ENCODE measurements at regions not wholly inside any gene's neighbourhood (a gene's known extent, or its start where the extent isn't known, plus 50 kb on each side); places are given as distances from the start of the nearest gene placed in this dataset.

DNA sequence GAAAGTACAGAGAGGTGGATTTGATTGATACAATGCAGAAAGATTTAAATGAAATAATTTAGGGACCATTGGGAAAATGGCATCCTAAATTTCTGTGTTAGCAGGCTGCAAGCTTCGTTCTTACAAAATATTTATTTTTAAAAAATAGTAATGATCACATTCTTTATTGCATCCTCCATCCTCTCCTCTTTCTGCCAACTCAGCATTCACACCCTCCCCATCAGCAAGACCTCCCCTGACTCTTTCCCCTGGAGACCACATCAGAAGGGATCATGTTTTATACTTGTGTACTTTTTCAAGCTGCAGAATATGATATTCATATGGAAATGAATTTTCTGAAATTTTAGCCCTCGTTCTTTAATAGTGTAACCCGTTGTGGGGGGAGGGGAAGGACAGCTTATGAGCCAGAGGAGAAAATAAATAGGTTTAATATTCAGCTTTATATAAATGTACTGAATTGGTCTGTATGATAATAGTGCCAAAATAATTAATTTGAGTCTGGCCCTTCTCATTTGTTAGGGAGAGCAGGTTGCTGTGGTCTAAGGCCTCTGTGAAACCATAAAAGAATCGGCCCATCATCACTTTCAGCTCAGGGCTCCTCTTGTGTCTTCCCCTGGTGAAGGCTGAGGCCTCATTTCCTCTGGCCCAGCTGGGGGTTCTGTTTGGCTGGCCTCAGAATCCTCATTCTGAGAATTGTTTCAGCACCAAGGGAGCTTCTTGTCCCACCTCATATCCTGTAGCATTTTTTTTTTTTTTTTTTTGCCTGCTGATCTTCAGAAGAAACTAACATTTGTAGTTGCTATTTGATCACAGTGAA lies 330.8 kb downstream of the TXNL1 start:
- no peak for TF ChIP-seq EZH2phosphoT487 (IDR thresholded peaks at IDR 0.05; ENCODE audit: borderline replicate concordance, low read length)
- TF ChIP-seq, protein P1, sequence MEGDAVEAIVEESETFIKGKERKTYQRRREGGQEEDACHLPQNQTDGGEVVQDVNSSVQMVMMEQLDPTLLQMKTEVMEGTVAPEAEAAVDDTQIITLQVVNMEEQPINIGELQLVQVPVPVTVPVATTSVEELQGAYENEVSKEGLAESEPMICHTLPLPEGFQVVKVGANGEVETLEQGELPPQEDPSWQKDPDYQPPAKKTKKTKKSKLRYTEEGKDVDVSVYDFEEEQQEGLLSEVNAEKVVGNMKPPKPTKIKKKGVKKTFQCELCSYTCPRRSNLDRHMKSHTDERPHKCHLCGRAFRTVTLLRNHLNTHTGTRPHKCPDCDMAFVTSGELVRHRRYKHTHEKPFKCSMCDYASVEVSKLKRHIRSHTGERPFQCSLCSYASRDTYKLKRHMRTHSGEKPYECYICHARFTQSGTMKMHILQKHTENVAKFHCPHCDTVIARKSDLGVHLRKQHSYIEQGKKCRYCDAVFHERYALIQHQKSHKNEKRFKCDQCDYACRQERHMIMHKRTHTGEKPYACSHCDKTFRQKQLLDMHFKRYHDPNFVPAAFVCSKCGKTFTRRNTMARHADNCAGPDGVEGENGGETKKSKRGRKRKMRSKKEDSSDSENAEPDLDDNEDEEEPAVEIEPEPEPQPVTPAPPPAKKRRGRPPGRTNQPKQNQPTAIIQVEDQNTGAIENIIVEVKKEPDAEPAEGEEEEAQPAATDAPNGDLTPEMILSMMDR (IDR thresholded peaks at IDR 0.05; ENCODE audit: low read depth, low read length, poor library complexity, severe bottlenecking) = no peak
- no peak overlapping the region for H3K27ac ChIP-seq (ENCODE audit: low read depth, low read length)
- H3K4me2 ChIP-seq (ENCODE audit: low read length) = no peak overlapping the region
- H3K9me3 ChIP-seq (ENCODE audit: control insufficient read depth, insufficient read depth, low read length) = no peaks in the 10 kb centered on the region
- 0 out of 2 replicates have a peak, but pooled peaks cover 2% of the 10 kb centered on the region for H3K27me3 ChIP-seq (ENCODE audit: control insufficient read depth, low read length)
- no peaks in the 10 kb centered on the region for H3K9me2 ChIP-seq (replicated peaks; ENCODE audit: control insufficient read depth, low read length)
- no peaks in the 10 kb centered on the region for H3K36me3 ChIP-seq (ENCODE audit: control insufficient read depth, low read length)
- H4K20me1 ChIP-seq (ENCODE audit: control insufficient read depth, insufficient read depth, low read depth, low read length) = no peaks in the 10 kb centered on the region
- no peaks in the 10 kb centered on the region for H3K4me1 ChIP-seq (ENCODE audit: control insufficient read depth, low read length)
- no peaks in the 10 kb centered on the region for H3K79me2 ChIP-seq (ENCODE audit: control insufficient read depth, low read length)
- no peak overlapping the region for H3K4me3 ChIP-seq (ENCODE audit: low read length)
- no peaks in the 10 kb centered on the region for H3F3A ChIP-seq (ENCODE audit: control insufficient read depth, insufficient read depth)

DNA sequence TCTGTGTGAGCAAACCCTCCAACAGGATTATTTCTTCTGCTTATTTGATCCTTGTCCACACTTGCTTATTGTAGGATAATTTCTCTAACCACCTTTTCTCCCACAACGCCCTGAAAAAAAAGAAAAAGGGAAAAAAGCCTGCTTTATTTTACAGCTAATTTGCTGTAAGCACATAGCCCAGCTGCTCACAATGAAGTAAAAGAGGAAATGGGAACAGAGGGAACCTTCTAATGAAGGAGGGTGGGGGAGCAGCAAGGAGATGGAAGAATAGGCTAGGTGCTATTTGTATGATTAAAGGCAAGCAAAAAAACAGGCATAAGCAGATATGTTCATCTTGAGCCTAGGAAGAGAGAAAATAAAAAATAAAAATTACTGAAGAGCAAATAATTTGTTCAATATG lies 331.6 kb downstream of the TXNL1 start:
- Histone ChIP-seq H3K9me3 (ENCODE audit: control insufficient read depth, insufficient read depth, low read length) (no peaks in the 10 kb centered on the region), H3K27ac (ENCODE audit: low read depth, low read length) (no peak overlapping the region), H3K36me3 (ENCODE audit: control insufficient read depth, low read length) (no peaks in the 10 kb centered on the region), H3F3A (ENCODE audit: control insufficient read depth, insufficient read depth) (no peaks in the 10 kb centered on the region), H3K79me2 (ENCODE audit: control insufficient read depth, low read length) (no peaks in the 10 kb centered on the region), H3K4me1 (ENCODE audit: control insufficient read depth, low read length) (no peaks in the 10 kb centered on the region), H4K20me1 (ENCODE audit: control insufficient read depth, insufficient read depth, low read depth, low read length) (no peaks in the 10 kb centered on the region), H3K27me3 (ENCODE audit: control insufficient read depth, low read length) (0 out of 2 replicates have a peak, but pooled peaks cover 2% of the 10 kb centered on the region), H3K4me3 (ENCODE audit: low read length) (no peak overlapping the region), H3K4me2 (ENCODE audit: low read length) (no peak overlapping the region), H3K9me2 (replicated peaks; ENCODE audit: control insufficient read depth, low read length) (no peaks in the 10 kb centered on the region)
- TF ChIP-seq, protein P1 (IDR thresholded peaks at IDR 0.05; ENCODE audit: low read depth, low read length, poor library complexity, severe bottlenecking) = no peak
- TF ChIP-seq EZH2phosphoT487 (IDR thresholded peaks at IDR 0.05; ENCODE audit: borderline replicate concordance, low read length) = no peak

DNA sequence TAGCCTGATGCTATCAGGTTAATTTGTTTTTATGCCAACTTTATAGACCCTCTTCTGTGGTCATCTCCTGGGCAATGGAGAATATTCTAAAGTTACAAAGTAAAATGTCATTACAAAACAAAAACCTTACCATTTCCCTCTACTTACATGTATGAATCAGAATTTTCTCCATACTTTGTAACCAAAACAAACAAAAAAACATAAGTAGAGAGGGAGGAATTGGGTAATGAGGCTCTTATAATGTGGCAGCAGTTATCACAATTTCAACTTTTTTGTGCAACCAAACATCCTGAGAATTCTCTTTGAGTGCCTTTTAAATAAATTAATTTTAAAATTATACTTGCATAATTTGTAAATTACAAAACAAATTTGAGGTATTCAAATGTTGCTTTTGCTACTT lies 332.8 kb downstream of the TXNL1 start:
- Histone ChIP-seq H3K4me3 (ENCODE audit: low read length) (no peak overlapping the region), H3K9me3 (ENCODE audit: control insufficient read depth, insufficient read depth, low read length) (no peaks in the 10 kb centered on the region), H3K79me2 (ENCODE audit: control insufficient read depth, low read length) (no peaks in the 10 kb centered on the region), H3K9me2 (replicated peaks; ENCODE audit: control insufficient read depth, low read length) (no peaks in the 10 kb centered on the region), H3K4me2 (ENCODE audit: low read length) (no peak overlapping the region), H3K36me3 (ENCODE audit: control insufficient read depth, low read length) (no peaks in the 10 kb centered on the region), H3K4me1 (ENCODE audit: control insufficient read depth, low read length) (no peaks in the 10 kb centered on the region), H4K20me1 (ENCODE audit: control insufficient read depth, insufficient read depth, low read depth, low read length) (no peaks in the 10 kb centered on the region), H3K27ac (ENCODE audit: low read depth, low read length) (no peak overlapping the region), H3K27me3 (ENCODE audit: control insufficient read depth, low read length) (0 out of 2 replicates have a peak, but pooled peaks cover 2% of the 10 kb centered on the region), H3F3A (ENCODE audit: control insufficient read depth, insufficient read depth) (no peaks in the 10 kb centered on the region)
- TF ChIP-seq, protein P1 (IDR thresholded peaks at IDR 0.05; ENCODE audit: low read depth, low read length, poor library complexity, severe bottlenecking) = no peak
- TF ChIP-seq EZH2phosphoT487 (IDR thresholded peaks at IDR 0.05; ENCODE audit: borderline replicate concordance, low read length) = no peak
